ENCODE measurements at regions not wholly inside any gene's neighbourhood (a gene's known extent, or its start where the extent isn't known, plus 50 kb on each side); places are given as distances from the start of the nearest gene placed in this dataset.
"Not testable (repeated sequence)": the region's sequence is repeated elsewhere in the genome, so short reads cannot be mapped to it uniquely, and the experiment has no call there.

- not testable (repeated sequence) for TF ChIP-seq CTCF, EP300, POLR2A, POLR2AphosphoS5 (IDR thresholded peaks at IDR 0.05)
These were observed 1793.4 kb downstream of the OLFM4 start for GRCh38 chr13:54821938-54822470.

All from suprapubic skin (tissue), 4 donors.